ENCODE measurements at regions not wholly inside any gene's neighbourhood (a gene's known extent, or its start where the extent isn't known, plus 50 kb on each side); places are given as distances from the start of the nearest gene placed in this dataset.

DNA sequence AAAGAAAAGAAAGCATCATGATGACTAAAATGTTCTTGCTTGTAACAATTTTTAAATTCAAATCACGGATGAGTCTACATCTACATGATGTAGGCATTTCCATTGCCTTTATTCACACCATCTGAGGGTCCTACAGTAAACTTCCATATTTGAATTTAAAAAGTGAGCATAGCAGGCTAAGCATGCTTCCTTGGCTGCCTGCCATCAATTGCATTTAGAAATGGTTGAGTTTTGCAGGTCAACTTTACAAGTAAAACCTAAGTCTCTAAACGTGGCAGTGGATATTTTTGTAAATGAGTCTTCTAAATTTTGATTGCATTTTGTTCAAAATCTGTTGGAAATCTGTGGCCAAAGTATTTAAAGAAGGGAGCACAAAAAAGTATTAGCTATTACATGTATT is 136.5 kb upstream of the PTCH1 start:
- Histone ChIP-seq H3K27me3 (ENCODE audit: insufficient read depth, low read length) (no peaks in the 10 kb centered on the region), H3K4me1 (ENCODE audit: insufficient read depth, low read length) (no peaks in the 10 kb centered on the region), H3K4me3 (ENCODE audit: low read length) (no peak overlapping the region), H2AFZ (ENCODE audit: low read depth, low read length) (no peak overlapping the region), H3K9me3 (ENCODE audit: low read length) (no peaks in the 10 kb centered on the region), H3K36me3 (ENCODE audit: insufficient read depth, low read length) (no peaks in the 10 kb centered on the region)

- no peak overlapping the region for H2AFZ ChIP-seq (ENCODE audit: low read depth, low read length)
- no peaks in the 10 kb centered on the region for H3K27me3 ChIP-seq (ENCODE audit: insufficient read depth, low read length)
- no peaks in the 10 kb centered on the region for H3K4me1 ChIP-seq (ENCODE audit: insufficient read depth, low read length)
- no peaks in the 10 kb centered on the region for H3K36me3 ChIP-seq (ENCODE audit: insufficient read depth, low read length)
- no peaks in the 10 kb centered on the region for H3K9me3 ChIP-seq (ENCODE audit: low read length)
- no peak overlapping the region for H3K4me3 ChIP-seq (ENCODE audit: low read length)
Observed at GRCh38 chr9:95650720-95651119, 133.9 kb upstream of the PTCH1 start.

DNA sequence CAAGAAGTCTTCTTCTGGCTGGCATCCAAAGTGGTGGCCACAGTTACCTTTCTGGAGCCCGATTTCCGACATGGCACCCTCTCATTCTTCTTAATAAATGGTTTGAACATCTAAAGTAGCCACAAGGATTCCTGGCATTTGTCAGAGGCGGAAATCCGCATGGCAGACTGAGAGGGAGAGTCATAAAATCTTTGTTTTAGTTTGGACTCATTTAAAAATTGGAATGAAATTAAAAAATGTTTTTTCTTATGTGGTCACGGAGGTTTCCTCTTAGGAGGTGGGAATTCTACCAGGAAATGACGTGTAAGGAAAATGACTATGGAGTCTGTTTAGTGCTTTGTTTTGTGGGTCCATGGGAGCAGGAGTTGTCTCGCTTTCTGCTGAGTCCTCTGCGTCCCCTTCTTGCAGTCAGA is 133.0 kb upstream of the PTCH1 start:
- no peaks in the 10 kb centered on the region for H3K36me3 ChIP-seq (ENCODE audit: insufficient read depth, low read length)
- H3K4me1 ChIP-seq (ENCODE audit: insufficient read depth, low read length): no peaks in the 10 kb centered on the region

GRCh38 chr9:95648225-95648624 is 131.5 kb upstream of the PTCH1 start:
- Histone ChIP-seq H3K27me3 (ENCODE audit: insufficient read depth, low read length) (no peaks in the 10 kb centered on the region), H2AFZ (ENCODE audit: low read depth, low read length) (no peak overlapping the region), H3K4me3 (ENCODE audit: low read length) (no peak overlapping the region), H3K36me3 (ENCODE audit: insufficient read depth, low read length) (no peaks in the 10 kb centered on the region), H3K4me1 (ENCODE audit: insufficient read depth, low read length) (no peaks in the 10 kb centered on the region), H3K9me3 (ENCODE audit: low read length) (no peaks in the 10 kb centered on the region)

More for the DNA sequence above, 133.0 kb upstream of the PTCH1 start:
- H2AFZ ChIP-seq (ENCODE audit: low read depth, low read length): no peak overlapping the region
- H3K27me3 ChIP-seq (ENCODE audit: insufficient read depth, low read length): no peaks in the 10 kb centered on the region
- no peaks in the 10 kb centered on the region for H3K9me3 ChIP-seq (ENCODE audit: low read length)
- H3K4me3 ChIP-seq (ENCODE audit: low read length): no peak overlapping the region

DNA sequence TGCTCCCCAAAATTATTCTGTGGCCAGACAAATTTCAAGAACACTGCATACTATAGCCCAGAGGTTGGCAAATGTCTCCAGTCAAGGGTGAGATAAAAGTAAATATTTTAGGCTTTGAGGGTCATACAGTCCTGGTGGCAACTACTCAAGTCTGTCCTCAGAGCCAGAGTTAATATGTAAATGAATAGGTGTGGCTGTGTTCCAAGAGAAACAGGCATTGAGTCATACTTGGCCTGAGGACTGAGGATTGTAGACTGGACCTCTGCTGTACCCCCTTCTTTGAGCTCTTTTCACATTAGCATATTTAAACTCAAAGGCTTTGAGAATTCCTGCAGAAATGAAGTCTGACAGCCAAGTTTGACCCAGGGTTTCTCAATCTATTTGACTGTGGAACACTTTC is 129.2 kb upstream of the PTCH1 start:
- H3K9me3 ChIP-seq (ENCODE audit: low read length): no peaks in the 10 kb centered on the region
- no peaks in the 10 kb centered on the region for H3K27me3 ChIP-seq (ENCODE audit: insufficient read depth, low read length)
- no peaks in the 10 kb centered on the region for H3K4me1 ChIP-seq (ENCODE audit: insufficient read depth, low read length)
- no peaks in the 10 kb centered on the region for H3K36me3 ChIP-seq (ENCODE audit: insufficient read depth, low read length)
- no peak overlapping the region for H2AFZ ChIP-seq (ENCODE audit: low read depth, low read length)
- no peak overlapping the region for H3K4me3 ChIP-seq (ENCODE audit: low read length)

- no peaks in the 10 kb centered on the region for H3K4me1 ChIP-seq (ENCODE audit: insufficient read depth, low read length)
- H3K36me3 ChIP-seq (ENCODE audit: insufficient read depth, low read length): no peaks in the 10 kb centered on the region
- H3K9me3 ChIP-seq (ENCODE audit: low read length): no peaks in the 10 kb centered on the region
- H2AFZ ChIP-seq (ENCODE audit: low read depth, low read length): no peak overlapping the region
- no peak overlapping the region for H3K4me3 ChIP-seq (ENCODE audit: low read length)
- H3K27me3 ChIP-seq (ENCODE audit: insufficient read depth, low read length): no peaks in the 10 kb centered on the region
Observed at GRCh38 chr9:95645579-95645978, 128.8 kb upstream of the PTCH1 start.

GRCh38 chr9:95644377-95644776 is 127.6 kb upstream of the PTCH1 start:
- no peak overlapping the region for H2AFZ ChIP-seq (ENCODE audit: low read depth, low read length)
- H3K36me3 ChIP-seq (ENCODE audit: insufficient read depth, low read length): no peaks in the 10 kb centered on the region
- no peaks in the 10 kb centered on the region for H3K27me3 ChIP-seq (ENCODE audit: insufficient read depth, low read length)
- H3K9me3 ChIP-seq (ENCODE audit: low read length): no peaks in the 10 kb centered on the region
- H3K4me3 ChIP-seq (ENCODE audit: low read length): no peak overlapping the region
- H3K4me1 ChIP-seq (ENCODE audit: insufficient read depth, low read length): no peaks in the 10 kb centered on the region

DNA sequence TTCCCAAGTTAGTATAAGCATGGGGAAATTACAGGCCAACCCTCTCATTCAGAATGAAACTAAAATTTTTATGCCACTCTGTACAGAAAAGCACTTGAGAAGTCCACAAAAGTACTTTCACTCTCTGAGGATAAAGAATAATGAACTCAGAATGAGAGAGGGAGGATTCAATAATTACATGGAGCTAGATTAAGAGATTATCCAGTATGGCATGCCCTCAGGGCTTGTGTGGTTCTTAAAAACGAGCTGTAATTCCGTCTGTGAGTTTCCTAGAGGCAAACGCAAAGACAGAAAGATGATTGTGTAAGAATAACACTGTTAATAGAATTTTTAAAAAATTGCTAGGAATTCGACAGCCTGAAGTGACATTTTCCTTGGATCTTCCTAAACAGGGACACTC is 126.8 kb upstream of the PTCH1 start:
- no peaks in the 10 kb centered on the region for H3K4me1 ChIP-seq (ENCODE audit: insufficient read depth, low read length)
- no peak overlapping the region for H3K4me3 ChIP-seq (ENCODE audit: low read length)
- H3K27me3 ChIP-seq (ENCODE audit: insufficient read depth, low read length): no peaks in the 10 kb centered on the region
- H3K9me3 ChIP-seq (ENCODE audit: low read length): no peaks in the 10 kb centered on the region
- H2AFZ ChIP-seq (ENCODE audit: low read depth, low read length): no peak overlapping the region
- H3K36me3 ChIP-seq (ENCODE audit: insufficient read depth, low read length): no peaks in the 10 kb centered on the region

DNA sequence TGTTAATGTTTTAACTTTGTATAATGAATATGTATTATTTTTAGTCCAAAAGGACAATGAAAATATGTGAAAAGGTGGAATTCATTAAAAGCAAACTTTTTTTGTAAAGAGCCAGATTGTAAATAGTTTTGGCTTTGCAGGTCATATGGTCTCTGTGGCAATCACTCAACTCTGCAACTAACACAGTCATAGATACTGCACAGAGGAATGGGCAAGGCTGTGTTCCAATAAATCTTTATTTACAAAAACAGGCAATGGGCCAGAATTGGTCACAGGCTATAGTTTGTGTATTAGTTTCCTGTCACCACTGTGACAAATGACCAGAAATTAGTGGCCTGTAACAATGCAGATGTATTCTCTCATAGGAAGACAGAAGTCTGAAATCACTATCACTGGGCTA is 125.4 kb upstream of the PTCH1 start:
- Histone ChIP-seq H2AFZ (ENCODE audit: low read depth, low read length) (no peak overlapping the region), H3K4me1 (ENCODE audit: insufficient read depth, low read length) (no peaks in the 10 kb centered on the region), H3K36me3 (ENCODE audit: insufficient read depth, low read length) (no peaks in the 10 kb centered on the region), H3K27me3 (ENCODE audit: insufficient read depth, low read length) (no peaks in the 10 kb centered on the region), H3K9me3 (ENCODE audit: low read length) (no peaks in the 10 kb centered on the region), H3K4me3 (ENCODE audit: low read length) (no peak overlapping the region)

- Histone ChIP-seq H3K36me3 (ENCODE audit: insufficient read depth, low read length) (no peaks in the 10 kb centered on the region), H3K9me3 (ENCODE audit: low read length) (no peaks in the 10 kb centered on the region), H3K4me3 (ENCODE audit: low read length) (no peak overlapping the region), H2AFZ (ENCODE audit: low read depth, low read length) (no peak overlapping the region), H3K4me1 (ENCODE audit: insufficient read depth, low read length) (no peaks in the 10 kb centered on the region), H3K27me3 (ENCODE audit: insufficient read depth, low read length) (no peaks in the 10 kb centered on the region)
Observed at GRCh38 chr9:95641586-95641985, 124.8 kb upstream of the PTCH1 start.

- no peak overlapping the region for H3K4me3 ChIP-seq (ENCODE audit: low read length)
- no peak overlapping the region for H2AFZ ChIP-seq (ENCODE audit: low read depth, low read length)
- no peaks in the 10 kb centered on the region for H3K9me3 ChIP-seq (ENCODE audit: low read length)
- H3K36me3 ChIP-seq (ENCODE audit: insufficient read depth, low read length): no peaks in the 10 kb centered on the region
- H3K27me3 ChIP-seq (ENCODE audit: insufficient read depth, low read length): no peaks in the 10 kb centered on the region
- H3K4me1 ChIP-seq (ENCODE audit: insufficient read depth, low read length): no peaks in the 10 kb centered on the region
Observed at GRCh38 chr9:95640336-95640735, 123.6 kb upstream of the PTCH1 start.

DNA sequence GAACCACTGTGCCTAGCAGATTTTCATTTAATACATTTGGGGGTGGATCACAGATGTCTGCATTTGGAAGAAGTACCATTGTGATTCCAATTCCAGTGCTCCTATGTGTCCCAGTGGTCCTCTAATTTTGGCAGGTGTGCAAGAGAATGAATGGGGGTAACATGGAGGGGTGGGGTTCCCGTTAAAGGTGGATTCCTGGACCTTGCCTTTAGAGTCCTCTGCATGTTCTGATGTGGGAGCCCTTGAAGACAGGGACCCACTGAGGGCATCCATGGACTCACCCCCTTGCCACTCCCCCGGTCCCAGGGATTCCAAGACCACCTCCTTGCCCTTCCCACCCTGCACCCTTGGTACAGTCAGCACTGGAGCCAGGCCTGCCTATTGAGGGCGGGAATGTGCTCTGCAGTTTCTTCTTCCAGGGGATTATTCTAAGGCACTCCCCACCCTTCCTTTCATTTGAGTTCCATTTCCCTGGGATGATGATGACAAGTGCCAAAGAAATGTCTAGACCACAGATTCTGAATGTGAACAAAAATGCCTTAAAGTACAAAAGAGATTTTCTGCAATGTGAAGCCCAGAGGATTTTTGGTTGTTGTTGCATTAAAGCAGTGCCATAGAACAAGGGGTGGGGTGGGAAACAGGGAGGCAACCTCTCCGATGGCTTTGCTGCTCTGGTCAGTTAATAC is 119.4 kb upstream of the PTCH1 start:
- H2AFZ ChIP-seq (ENCODE audit: low read depth, low read length): no peak overlapping the region
- no peak overlapping the region for H3K4me3 ChIP-seq (ENCODE audit: low read length)
- H3K27me3 ChIP-seq (ENCODE audit: insufficient read depth, low read length): no peaks in the 10 kb centered on the region
- no peaks in the 10 kb centered on the region for H3K4me1 ChIP-seq (ENCODE audit: insufficient read depth, low read length)
- H3K9me3 ChIP-seq (ENCODE audit: low read length): no peaks in the 10 kb centered on the region
- no peaks in the 10 kb centered on the region for H3K36me3 ChIP-seq (ENCODE audit: insufficient read depth, low read length)

DNA sequence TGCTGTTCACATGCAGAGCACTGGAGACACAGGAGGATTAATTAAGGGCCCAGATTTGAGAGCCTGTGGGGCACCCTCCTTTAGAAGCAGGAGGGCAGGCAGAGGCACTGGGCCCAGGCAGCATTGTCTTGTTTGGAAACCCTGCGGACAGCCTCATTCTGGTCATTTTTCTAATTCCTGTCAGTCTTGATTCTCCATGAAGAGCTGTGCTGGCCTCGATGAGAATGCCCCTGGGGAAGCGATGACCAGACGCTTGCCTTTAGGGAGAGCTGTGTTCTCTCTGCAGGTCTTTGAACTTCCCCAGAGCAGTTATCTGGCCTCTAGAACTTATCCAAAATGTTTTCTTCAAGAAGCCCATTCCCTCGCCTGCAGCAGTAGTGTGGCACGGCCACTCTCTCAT is 117.8 kb upstream of the PTCH1 start:
- Histone ChIP-seq H3K4me3 (ENCODE audit: low read length) (no peak overlapping the region), H3K36me3 (ENCODE audit: insufficient read depth, low read length) (no peaks in the 10 kb centered on the region), H3K9me3 (ENCODE audit: low read length) (no peaks in the 10 kb centered on the region), H3K4me1 (ENCODE audit: insufficient read depth, low read length) (no peaks in the 10 kb centered on the region), H3K27me3 (ENCODE audit: insufficient read depth, low read length) (no peaks in the 10 kb centered on the region), H2AFZ (ENCODE audit: low read depth, low read length) (no peak overlapping the region)

DNA sequence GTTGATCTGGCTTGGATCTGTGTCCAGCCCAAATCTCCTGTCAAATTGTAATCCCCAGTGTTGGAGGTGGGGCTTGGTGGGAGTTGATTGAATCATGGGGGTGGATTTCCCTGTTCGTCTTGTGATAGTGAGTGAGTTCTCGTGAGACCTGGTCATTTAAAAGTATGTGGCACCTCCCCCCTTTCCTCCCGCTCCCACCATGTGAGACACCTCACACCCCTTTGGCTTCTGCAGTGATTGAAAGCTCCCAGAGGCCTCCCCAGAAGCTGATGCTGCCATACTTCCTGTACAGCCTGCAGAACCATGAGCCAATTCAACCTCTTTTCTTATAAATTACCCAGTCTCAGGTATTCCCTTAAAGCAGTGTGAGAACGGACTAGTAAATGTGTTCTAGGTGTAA is 117.3 kb upstream of the PTCH1 start:
- Histone ChIP-seq H3K4me3 (ENCODE audit: low read length) (no peak overlapping the region), H2AFZ (ENCODE audit: low read depth, low read length) (no peak overlapping the region), H3K36me3 (ENCODE audit: insufficient read depth, low read length) (no peaks in the 10 kb centered on the region), H3K9me3 (ENCODE audit: low read length) (no peaks in the 10 kb centered on the region), H3K27me3 (ENCODE audit: insufficient read depth, low read length) (no peaks in the 10 kb centered on the region), H3K4me1 (ENCODE audit: insufficient read depth, low read length) (no peaks in the 10 kb centered on the region)

All from neuron (in vitro differentiated cells).